GM18951 (cell line): ENCODE measurements at regions not wholly inside any gene's neighbourhood (a gene's known extent, or its start where the extent isn't known, plus 50 kb on each side); places are given as distances from the start of the nearest gene placed in this dataset.

Source experiments
- POLR2A ChIP-seq: IDR thresholded peaks from 4 replicates; pipeline ENCODE4 v1.6.1; 2011; ENCODE audit warnings: mild to moderate bottlenecking; ENCODE audit not compliant: insufficient read length, insufficient read depth; ENCODE audit errors: extremely low read depth
- in situ Hi-C: fragments of 300-500 bp; cut with MboI; formaldehyde crosslinking; loops from one replicate; pipeline ENCODE4 v1.12.0; 2022; ENCODE audit warnings: low sequenced_read_pairs, mixed read lengths, inconsistent platforms; ENCODE audit not compliant: unreplicated experiment

DNA sequence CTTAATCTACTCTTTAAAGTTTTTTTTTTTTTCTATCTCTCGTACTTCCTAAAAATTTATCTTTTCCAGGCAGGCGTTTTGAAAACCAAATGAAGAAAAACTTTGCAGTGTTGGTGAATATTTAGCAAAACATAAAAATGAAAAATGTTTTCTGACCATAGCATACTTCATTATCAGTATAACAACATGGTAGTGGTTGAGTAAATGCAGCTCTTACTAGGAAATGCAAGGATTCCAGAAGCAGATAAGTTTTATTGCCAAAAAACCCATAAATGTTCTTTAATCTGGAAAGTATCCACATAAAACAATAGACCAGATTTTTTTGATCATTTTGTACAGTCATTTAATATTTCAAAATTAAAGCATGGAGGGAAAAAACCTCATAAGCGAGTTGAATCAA is 136.9 kb upstream of the GUCY1A1 start:
- in situ Hi-C loops, result no loop called here
- TF ChIP-seq POLR2A, result no peak

DNA sequence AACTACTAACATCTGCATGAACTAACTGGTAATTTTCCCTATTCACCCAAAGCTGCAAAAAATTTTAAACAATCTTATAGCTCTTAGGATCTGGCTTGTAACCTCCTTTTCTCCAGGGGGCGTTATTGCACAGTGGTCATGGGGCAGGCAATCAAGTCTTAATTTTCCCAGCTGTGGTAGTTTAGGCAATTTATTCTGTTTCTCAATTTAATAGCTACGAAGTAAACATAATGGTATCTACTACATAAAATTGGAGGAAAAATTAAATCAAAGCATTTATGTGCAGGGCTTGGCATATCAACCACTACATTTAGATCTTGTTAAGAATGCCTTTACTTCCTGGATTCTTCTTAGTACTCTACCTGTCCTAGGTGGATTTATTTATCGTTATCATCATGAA is 137.4 kb upstream of the GUCY1A1 start:
- in situ Hi-C loops, result no loop called here
- no peak for TF ChIP-seq POLR2A

DNA sequence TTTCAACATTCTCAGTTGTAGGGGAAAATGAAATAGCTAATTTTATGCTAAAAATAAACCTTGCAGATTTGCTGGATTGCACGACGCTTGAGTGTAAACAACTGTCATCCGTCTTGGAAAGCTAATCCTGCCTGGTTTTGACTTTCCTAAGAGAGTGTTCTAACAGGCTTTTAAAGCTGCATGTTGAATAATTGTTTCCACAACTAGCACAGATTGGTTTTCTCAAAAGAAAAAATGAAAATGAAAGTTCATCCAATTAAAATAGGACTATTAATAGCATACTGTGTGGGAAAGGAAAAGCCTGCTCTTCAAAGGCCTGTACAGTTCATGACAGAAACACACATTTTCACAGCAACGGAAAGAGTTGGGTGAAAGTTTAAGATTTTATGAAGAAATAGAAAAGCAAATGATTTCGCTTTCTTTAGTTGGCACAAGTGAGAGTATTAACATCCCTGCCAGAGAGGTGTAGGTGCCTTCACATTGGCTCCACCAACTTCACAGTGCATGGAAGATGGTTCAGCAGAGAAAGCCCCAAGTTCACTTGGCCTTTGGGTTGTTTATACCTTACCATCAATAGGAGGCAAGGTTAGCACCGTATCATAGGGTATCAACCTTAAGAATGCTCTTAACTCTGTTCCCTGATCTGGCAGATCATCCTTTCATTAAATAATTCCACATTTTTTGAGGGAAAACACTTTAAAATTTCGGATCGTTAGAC is 140.0 kb upstream of the GUCY1A1 start:
- in situ Hi-C loops, result no loop called here
- TF ChIP-seq POLR2A, result no peak

DNA sequence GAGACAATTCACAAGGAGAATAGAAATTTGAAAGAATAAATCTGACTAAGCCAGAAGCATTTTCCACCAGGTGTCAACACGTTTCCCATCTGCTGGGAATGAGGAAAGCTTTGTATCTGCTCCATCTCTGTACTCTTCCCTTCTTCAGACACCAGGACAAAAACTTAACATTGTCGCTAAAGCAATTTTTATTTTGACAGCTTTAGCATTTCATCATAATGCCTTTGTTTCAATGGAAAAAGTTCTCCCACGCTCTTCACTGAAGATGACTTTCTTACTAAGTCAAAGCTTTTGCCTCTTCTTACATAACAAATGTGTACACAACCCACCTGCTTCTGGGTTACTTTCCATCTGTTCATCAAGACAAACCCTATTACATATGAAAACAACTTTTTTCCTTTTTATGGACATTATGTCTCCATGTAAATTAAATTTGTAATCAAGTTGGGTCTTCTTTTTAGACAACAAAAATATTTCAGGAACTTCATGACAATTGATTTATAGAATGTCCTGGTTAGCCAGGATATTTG is 141.7 kb upstream of the GUCY1A1 start:
- TF ChIP-seq POLR2A, result no peak
- in situ Hi-C loops, result no loop called here

DNA sequence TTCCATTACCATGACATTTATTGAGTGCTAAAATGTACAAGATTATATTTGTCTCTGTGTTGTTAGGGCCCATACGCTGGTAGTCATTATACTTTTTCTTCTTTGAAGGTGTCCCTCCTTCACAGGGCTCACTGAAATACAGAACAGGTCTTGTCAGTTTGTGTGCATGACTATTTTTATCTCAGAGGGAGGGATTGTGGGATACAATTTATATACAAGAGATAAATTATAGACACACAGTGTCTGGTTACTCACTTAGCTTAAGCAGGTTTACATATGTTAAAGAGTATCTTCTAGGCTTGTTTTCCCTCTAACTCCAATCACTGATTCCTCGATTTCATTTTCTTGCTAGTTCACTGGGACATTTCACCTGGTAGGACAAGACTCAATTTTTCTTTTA is 143.3 kb upstream of the GUCY1A1 start:
- TF ChIP-seq POLR2A, result no peak
- in situ Hi-C loops, result no loop called here

- in situ Hi-C loops, result no loop called here
- no peak for TF ChIP-seq POLR2A
Measured at GRCh38 chr4:155522201-155522600, 144.4 kb upstream of the GUCY1A1 start.

DNA sequence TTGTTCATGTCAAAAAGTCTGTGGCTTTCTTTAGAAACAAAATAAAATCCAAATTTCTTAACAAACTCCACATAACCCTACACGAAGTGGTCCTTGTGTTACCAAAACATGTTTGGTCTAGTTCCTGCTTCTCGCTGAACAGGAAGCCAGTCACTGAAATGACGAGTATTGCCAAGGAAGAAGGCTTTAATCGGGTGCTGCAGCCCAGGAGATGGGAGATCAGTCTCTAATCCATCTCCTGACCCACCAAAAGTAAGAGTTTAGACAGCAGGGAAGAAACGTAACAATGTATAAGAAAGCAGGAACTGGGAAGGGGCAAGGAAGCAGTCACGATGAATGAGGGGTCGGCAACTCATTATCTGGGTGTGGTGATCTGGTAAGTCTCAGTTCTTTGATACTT is 144.6 kb upstream of the MAP9 start:
- no peak for TF ChIP-seq POLR2A
- in situ Hi-C loops, result no loop called here

GRCh38 chr4:155515444-155516075 is 138.8 kb upstream of the MAP9 start:
- in situ Hi-C loops, result no loop called here
- no peak for TF ChIP-seq POLR2A

- TF ChIP-seq POLR2A, result no peak
- in situ Hi-C loops, result no loop called here
Measured at GRCh38 chr4:155514628-155515027, 137.9 kb upstream of the MAP9 start.

GRCh38 chr4:155512817-155513216 is 136.1 kb upstream of the MAP9 start:
- no peak for TF ChIP-seq POLR2A
- in situ Hi-C loops, result no loop called here

DNA sequence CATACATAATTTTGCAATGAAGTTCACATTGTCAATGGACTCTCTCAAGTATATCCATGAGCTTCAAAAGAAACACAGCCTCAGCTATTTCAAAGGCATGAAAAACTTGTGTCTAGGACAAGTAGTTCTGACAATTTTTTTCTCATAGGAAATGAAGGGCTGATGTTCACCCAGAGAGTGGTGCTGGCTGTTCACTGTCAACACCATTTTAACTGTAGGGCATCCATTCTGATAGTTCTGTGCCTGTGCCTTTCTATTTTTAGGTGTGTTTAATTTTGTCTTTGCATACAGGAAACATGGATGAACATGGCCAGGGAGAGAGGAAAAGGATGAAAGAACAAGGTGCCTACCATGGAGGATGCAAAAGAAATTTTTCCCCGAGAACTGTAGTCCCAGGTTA is 135.3 kb upstream of the MAP9 start:
- in situ Hi-C loops, result no loop called here
- TF ChIP-seq POLR2A, result no peak

GRCh38 chr4:155510771-155511170 is 134.0 kb upstream of the MAP9 start:
- no peak for TF ChIP-seq POLR2A
- in situ Hi-C loops, result no loop called here

GRCh38 chr4:155509555-155509954 is 132.8 kb upstream of the MAP9 start:
- in situ Hi-C loops, result no loop called here
- no peak for TF ChIP-seq POLR2A

- in situ Hi-C loops, result no loop called here
- TF ChIP-seq POLR2A, result no peak
Measured at GRCh38 chr4:155506745-155507144, 130.0 kb upstream of the MAP9 start.

DNA sequence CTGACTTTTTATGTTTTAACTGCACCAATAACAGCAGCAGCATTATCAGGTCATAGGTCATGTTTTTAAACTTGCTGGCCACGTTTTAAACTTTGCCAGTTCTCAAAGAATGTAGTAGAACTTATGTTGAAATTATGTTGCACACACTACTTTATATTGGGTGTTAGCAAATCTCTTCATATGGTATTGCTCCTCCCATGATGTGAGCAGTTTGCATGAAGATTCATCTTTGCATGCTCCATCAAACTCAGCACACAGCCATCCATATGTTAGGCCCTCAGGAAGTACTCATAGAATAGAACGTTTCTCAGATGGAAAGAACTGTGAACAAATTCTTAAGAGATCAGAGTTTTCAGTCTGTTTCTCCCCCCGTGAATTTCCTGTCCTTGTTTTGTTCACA is 128.6 kb upstream of the MAP9 start:
- TF ChIP-seq POLR2A, result no peak
- in situ Hi-C loops, result no loop called here

GRCh38 chr4:155497306-155497705 is 120.5 kb upstream of the MAP9 start:
- no peak for TF ChIP-seq POLR2A
- in situ Hi-C loops, result no loop called here
